ENCODE measurements at regions not wholly inside any gene's neighbourhood (a gene's known extent, or its start where the extent isn't known, plus 50 kb on each side); places are given as distances from the start of the nearest gene placed in this dataset.

GRCh38 chr6:169853196-169854082 lies 102.0 kb downstream of the ERMARD start:
- peak overlapping the region in 2 of 12 donors; percentile 90 to 91 for H3K27ac ChIP-seq
- 78 to 86% (median 83%) methylated on average over 20 of the region's 20 CpGs for whole genome bisulfite sequencing, 4 donors
- intact Hi-C loops (cut with DNase I) = loop anchor here in 3 of 10 donors (5.0 to 10.0 kb wide), 2 partner anchors 51 to 54 kb away; no protein-coding TSS in a partner anchor

DNA sequence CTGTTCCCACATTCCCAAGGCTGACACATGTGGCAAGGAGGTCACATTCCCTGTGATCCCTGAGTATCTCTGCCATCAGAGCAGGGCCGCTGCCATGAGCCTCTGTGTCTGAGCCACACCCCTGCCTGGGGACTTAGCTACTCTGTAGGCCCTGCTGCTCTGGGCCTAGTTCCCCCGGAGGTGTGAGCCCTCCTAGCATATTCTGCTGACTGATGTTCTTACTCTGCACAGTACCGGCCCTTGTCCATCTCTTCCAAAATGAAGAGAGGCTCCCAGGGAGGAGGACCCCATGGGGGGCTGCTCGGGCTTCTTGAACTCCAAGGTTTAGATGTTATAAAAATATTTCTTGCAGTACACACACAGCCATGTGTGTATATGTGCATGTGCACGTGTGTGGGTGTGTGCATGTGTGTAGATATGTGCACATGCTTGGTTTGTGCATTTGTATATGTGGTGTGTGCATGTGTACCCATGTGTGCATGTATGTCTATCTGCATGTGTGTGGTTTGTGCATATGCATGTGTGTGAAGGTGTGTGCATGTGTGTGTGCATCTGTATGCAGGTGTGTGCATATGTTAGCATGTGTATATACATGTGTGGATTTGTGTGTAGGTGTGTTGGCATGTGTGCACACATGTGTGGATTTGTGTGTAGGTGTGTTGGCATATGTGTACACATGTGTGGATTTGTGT lies 101.2 kb downstream of the ERMARD start:
- Histone ChIP-seq H3K4me1 (peaks cover 0 to 24% (median 11%) of the 10 kb centered on the region in 12 donors), H3K9me3 (peaks cover 0 to 10% (median 4%) of the 10 kb centered on the region in 12 donors), H3K4me3 (no peak overlapping the region), H3K36me3 (no peaks in the 10 kb centered on the region), H3K27ac (peak overlapping the region; percentile 56 to 91 (median 72)), H3K27me3 (no peaks in the 10 kb centered on the region)
- peak in 1 of 5 donors; percentile 57 for DNase-seq
- 57 to 75% (median 66%) methylated on average over 5 of the region's 5 CpGs for WGBS, 4 donors
- intact Hi-C loops (cut with DNase I) = loop anchor here in 3 of 10 donors (5.0 to 10.0 kb wide), 2 partner anchors 52 to 55 kb away; no protein-coding TSS in a partner anchor
- TF ChIP-seq POLR2A (IDR thresholded peaks at IDR 0.05) = no peak
- TF ChIP-seq CTCF (IDR thresholded peaks at IDR 0.05) = no peak
- ATAC-seq = peak in 3 of 4 donors; percentile 3 to 45 (median 27)

More at GRCh38 chr6:169853196-169854082, 102.0 kb downstream of the ERMARD start:
- no peak overlapping the region for H3K4me3 ChIP-seq
- peaks cover 0 to 18% (median 10%) of the 10 kb centered on the region in 12 donors for H3K9me3 ChIP-seq
- ATAC-seq = no peak
- no peak for TF ChIP-seq POLR2A (IDR thresholded peaks at IDR 0.05)
- TF ChIP-seq CTCF (IDR thresholded peaks at IDR 0.05) = no peak
- DNase-seq = no peak
- H3K4me1 ChIP-seq = peaks cover 0 to 24% (median 11%) of the 10 kb centered on the region in 12 donors
- H3K36me3 ChIP-seq = no peaks in the 10 kb centered on the region
- no peaks in the 10 kb centered on the region for H3K27me3 ChIP-seq

- DNase-seq (peak in 4 of 5 donors; percentile 54 to 67 (median 62)), ATAC-seq (peak; percentile 75 to 94 (median 86))
- peak overlapping the region; percentile 57 to 91 (median 72) for H3K27ac ChIP-seq
- TF ChIP-seq POLR2A (IDR thresholded peaks at IDR 0.05) (no peak), CTCF (IDR thresholded peaks at IDR 0.05) (no peak)
- H3K4me3 ChIP-seq = no peak overlapping the region
- peaks cover 0 to 24% (median 11%) of the 10 kb centered on the region in 12 donors for H3K4me1 ChIP-seq
- WGBS, 4 donors = 52 to 59% (median 56%) methylated on average over 22 of the region's 22 CpGs
- intact Hi-C loops (cut with DNase I) = loop anchor here in 3 of 10 donors (5.0 to 10.0 kb wide), 2 partner anchors 53 to 55 kb away; no protein-coding TSS in a partner anchor
- H3K36me3 ChIP-seq = no peaks in the 10 kb centered on the region
- peaks cover 0 to 3% (median 0%) of the 10 kb centered on the region in 12 donors for H3K9me3 ChIP-seq
- no peaks in the 10 kb centered on the region for H3K27me3 ChIP-seq
Observed at GRCh38 chr6:169851641-169852503, 100.5 kb downstream of the ERMARD start.
